ENCODE measurements at regions not wholly inside any gene's neighbourhood (a gene's known extent, or its start where the extent isn't known, plus 50 kb on each side); places are given as distances from the start of the nearest gene placed in this dataset.
"Not testable (repeated sequence)": the region's sequence is repeated elsewhere in the genome, so short reads cannot be mapped to it uniquely, and the experiment has no call there.

GRCh38 chr9:71268871-71269635 is 147.6 kb upstream of the TRPM3 start:
- DNase-seq: no peak

DNA sequence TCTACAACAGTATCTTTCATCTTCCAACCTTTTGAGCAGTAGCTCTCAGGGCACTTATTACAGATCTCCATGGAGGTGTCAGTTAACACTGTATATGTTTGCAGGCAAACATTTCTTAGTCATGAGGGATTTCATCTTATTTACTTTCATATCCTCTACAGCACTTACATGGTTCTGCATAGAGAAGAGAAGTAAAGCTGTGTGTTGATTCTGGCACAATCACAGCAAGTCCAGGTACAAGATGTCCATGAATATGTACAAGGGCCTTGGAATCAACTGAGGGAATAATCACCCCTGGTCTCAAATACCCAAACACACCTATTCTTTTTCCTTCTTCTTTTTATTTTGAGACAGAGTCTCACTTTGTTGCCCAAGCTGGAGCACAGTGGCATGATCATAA is 142.0 kb upstream of the TRPM3 start:
- DNase-seq: no peak

DNA sequence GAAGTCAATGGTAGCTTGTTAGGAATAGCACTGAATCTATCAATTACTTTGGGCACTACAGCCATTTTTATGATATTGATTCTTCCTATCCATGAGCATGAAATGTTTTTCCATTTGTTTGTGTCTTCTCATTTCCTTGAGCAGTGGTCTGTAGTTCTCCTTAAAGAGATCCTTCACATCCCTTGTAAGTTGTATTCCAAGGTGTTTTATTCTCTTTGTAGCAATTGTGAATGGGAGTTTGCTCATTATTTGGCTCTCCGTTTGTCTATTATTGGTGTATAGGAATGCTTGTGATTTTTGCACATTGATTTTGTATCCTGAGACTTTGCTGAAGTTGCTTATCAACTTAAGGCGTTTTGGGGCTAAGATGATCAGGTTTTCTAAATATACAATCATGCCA is 139.0 kb upstream of the TRPM3 start:
- DNase-seq: not testable (repeated sequence)

GRCh38 chr9:71254592-71255277 is 133.3 kb upstream of the TRPM3 start:
- DNase-seq: no peak

- no peak for DNase-seq
Measured at GRCh38 chr9:71253011-71253410, 131.6 kb upstream of the TRPM3 start.

- DNase-seq: no peak
Measured at GRCh38 chr9:71250581-71250980, 129.2 kb upstream of the TRPM3 start.

DNA sequence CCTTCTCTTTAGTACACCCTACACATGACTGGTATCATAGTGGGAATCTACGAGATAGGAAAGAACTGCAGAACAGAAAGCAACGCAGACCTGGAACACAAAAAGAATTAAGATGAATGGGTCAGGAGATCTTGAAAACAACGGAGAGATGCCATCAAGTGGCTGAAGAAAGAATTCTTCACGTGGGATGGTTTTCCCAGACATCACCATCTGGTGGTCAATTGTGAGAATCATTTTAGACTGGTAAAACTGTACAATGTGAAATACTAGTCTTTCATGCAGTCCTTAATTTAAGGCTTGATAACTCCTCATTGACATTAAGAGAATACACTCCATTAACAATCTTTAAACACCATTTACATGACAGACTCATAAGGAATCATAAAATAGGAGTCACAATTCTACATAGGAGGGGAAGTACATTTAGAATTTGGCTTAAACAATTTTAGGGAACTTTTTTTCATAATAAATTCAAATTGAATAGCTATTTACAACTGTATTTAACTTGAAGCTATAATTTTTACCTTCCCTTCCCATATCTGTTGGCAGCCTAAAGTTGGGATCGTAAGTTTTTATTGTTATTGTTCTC is 128.4 kb upstream of the TRPM3 start:
- DNase-seq: peak; percentile 5

GRCh38 chr9:71245651-71246050 is 124.2 kb upstream of the TRPM3 start:
- no peak for DNase-seq

- DNase-seq: no peak
Measured at GRCh38 chr9:71243951-71244350, 122.5 kb upstream of the TRPM3 start.

- DNase-seq: no peak
Measured at GRCh38 chr9:71242081-71242480, 120.7 kb upstream of the TRPM3 start.

DNA sequence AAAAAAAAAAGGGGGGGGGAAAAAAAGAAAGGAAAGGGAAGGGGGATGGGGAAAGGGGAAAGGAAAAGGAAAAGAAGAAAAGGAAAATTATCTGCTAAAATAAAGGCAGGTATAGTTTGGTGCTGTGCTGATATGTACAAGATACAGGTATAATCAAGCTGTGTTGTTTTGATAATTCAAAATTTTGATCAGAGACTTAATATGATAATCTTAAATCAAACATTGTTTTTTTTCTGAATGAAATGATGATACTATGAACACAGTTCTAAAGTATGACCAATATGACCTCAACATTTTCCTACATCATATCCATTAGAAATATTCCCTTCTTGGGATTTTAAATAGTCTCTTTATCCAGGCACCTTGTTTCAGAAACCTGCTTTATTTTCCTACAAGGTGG is 115.6 kb upstream of the TRPM3 start:
- DNase-seq: no peak

DNA sequence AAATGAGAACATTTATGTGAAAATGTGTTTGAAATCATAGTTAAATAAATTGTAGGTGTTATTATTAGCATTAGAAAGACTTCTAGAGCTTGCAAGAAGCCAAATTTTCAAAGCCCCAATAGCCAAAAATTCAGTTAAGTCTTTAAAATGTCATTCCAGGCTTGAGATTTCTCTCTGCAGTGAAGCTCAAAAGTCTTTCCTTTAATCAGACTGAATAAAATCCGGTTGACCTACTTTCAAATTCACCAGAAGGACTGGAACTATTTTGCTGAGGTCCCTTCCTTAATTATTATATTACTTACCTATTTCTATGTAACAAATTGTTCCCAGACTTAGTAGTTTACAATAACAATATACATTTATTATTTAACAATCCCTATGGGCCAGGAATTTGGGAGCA is 112.2 kb upstream of the TRPM3 start:
- DNase-seq: no peak

DNA sequence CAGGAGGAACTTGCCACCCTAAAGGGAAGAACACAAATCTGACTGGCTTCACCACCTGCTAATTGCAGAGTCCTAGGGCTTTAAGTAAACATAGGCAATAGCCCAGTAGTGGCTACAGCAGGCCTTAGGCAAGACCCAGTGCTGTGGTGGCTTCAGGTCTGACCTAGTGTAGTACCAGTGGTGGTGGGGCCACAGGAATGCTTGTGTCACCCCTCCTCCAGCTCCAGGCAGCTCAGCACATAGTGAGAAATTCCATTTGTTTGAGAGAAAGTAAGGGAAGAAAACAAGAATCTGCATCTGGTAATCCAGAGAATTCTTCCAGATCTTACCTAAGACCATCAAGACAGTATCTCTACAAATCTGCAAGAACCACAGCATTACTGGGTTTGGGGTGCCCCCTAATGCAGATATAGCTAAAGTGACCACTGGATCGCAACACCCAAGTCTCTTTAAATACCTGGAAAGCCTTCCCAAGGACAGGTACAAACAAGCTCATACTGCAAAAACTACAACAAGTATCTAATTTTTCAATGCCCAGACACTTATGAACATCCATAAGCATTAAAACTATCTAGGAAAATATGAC is 102.6 kb upstream of the TRPM3 start:
- DNase-seq: no peak

- no peak for DNase-seq
Measured at GRCh38 chr9:71218774-71219173, 97.4 kb upstream of the TRPM3 start.

- no peak for DNase-seq
Measured at GRCh38 chr9:71213633-71214032, 92.2 kb upstream of the TRPM3 start.

GRCh38 chr9:71210326-71210725 is 88.9 kb upstream of the TRPM3 start:
- no peak for DNase-seq

DNA sequence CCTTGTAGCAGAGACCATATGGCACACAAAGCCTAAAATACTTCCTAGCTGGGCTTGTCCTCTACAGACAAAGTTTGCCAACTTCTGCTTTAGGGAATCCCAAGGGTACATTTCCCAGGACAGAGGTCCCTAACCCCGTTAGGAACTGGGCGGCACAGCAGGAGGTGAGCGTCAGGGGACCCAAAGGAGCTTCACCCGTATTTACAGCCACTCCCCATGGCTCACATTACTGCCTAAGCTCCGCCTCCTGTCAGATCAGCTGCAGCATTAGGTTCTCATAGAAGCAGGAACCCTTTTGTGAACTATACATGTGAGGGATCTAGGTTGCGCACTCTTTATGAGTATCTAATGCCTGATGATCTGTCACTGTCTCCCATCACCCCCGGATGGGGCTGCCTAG is 88.5 kb upstream of the TRPM3 start:
- DNase-seq: no peak

DNA sequence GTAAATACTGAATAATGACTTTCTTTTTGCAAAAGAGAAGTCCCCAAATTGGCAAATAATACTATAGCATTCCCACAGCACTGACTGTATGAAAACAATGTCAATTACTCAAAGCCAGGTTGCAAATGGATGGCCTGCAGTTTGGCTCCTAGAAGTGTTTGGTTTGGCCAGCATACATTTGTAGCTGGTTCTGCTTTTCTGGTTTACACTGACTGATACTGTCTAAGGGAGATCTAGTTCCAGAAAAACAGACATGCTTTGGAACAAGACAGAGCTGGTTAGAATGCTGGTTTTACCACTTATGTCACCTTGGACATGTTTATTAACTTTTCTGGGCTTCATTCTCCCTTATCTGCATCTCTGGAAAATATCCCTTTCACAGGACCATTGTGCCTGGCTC is 81.5 kb upstream of the TRPM3 start:
- DNase-seq: no peak

- no peak for DNase-seq
Measured at GRCh38 chr9:71191708-71192107, 70.3 kb upstream of the TRPM3 start.

- DNase-seq: no peak
Measured at GRCh38 chr9:71183251-71183650, 61.8 kb upstream of the TRPM3 start.

DNA sequence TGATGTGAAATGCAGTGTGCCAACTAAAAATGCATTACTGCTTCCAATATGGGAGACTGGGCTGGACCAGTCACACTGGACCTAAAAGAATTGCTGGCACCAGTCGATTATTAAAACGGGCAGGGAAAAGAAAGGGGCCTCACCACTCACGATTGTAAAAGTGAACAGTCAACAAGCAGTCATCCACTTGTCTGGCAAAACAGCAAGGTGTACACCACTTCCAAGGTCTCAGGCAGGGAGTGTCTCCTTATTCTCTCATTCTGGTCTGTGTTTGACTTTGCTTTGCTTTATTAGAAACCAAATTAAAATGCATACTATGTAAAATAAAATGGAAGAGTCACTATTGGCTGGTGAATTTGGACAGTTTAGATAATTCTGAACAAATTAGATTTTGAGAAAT is 57.8 kb upstream of the TRPM3 start:
- no peak for DNase-seq

DNA sequence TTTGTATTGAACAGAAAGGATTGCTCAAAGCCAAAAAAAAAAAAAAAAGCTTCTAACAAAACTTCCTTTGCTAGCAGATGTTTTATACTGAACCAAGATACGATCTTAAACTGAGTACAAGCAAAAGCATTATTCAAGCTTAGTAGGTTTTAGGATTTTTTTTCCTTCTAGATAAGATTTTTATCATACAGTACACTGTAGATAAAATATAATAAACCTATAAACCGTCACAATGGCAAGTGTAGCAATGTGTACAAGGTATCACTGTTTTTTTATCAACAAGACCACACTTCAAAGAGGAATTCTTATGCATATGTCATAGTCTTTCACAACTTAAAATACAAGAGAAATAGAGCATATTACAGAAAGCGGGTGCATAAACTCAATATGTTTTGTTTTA is 56.5 kb upstream of the TRPM3 start:
- DNase-seq: no peak

GRCh38 chr9:71171517-71171916 is 50.1 kb upstream of the TRPM3 start:
- DNase-seq: no peak

Measured in NCI-H510A (cell line).